ENCODE measurements at regions not wholly inside any gene's neighbourhood (a gene's known extent, or its start where the extent isn't known, plus 50 kb on each side); places are given as distances from the start of the nearest gene placed in this dataset.

GRCh38 chr14:104274806-104275205, 136.4 kb downstream of the KIF26A start:
- TF ChIP-seq CTCF (IDR thresholded peaks at IDR 0.05; ENCODE audit: borderline replicate concordance, extremely low read depth, low read length, poor library complexity, severe bottlenecking) = no peak
- TF ChIP-seq EZH2 (IDR thresholded peaks at IDR 0.05; ENCODE audit: borderline replicate concordance, low read depth, low read length, severe bottlenecking) = no peak
